GM18519 (cell line): ENCODE measurements at regions not wholly inside any gene's neighbourhood (a gene's known extent, or its start where the extent isn't known, plus 50 kb on each side); places are given as distances from the start of the nearest gene placed in this dataset.

Source experiments
- ATAC-seq: cut with Tn5 transposase; IDR thresholded peaks from one replicate; pipeline ENCODE4 v1.9.1; 2021; ENCODE audit warnings: mild to moderate bottlenecking, moderate library complexity; ENCODE audit not compliant: unreplicated experiment, low FRiP score

DNA sequence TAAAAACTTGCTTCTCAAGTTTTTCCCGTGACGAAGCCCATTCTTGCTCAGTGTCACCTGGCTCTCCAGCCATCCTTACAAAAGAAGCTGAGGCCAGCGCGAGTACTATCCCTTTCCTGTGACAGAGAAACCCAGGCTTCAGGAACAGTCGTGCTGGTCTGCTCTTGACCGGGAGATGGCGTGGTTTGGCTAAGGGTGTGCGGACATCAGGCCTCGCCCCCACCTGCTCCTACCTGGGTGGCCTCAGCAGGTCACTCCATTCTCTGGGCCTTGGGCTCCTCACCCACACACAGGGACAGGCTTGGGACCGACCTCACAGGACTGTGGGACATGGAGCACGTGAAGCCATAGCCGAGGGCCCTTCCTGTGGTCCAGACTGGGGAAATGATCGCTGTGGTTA is 75.2 kb upstream of the CIBAR2 start:
- ATAC-seq: no peak

DNA sequence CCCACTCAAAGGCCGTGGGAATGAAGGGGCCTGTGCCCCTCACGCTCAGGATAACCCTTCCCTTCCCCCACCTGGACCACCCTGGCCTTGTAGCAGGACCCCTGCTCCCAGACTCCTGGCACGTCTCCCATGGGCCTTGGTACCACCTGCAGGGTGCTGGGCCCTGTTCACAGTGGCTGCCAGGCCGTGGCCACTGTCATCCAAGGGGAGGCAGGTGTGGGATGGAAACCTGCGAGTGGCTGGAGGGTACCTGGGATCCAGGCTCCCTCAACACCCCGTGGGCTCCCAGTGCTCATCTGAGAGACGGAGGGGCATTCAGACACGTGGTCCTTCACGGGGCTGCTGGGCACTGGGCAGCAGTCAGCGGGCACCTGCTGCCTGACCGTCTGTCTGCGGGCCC is 75.6 kb upstream of the CIBAR2 start:
- ATAC-seq: no peak

DNA sequence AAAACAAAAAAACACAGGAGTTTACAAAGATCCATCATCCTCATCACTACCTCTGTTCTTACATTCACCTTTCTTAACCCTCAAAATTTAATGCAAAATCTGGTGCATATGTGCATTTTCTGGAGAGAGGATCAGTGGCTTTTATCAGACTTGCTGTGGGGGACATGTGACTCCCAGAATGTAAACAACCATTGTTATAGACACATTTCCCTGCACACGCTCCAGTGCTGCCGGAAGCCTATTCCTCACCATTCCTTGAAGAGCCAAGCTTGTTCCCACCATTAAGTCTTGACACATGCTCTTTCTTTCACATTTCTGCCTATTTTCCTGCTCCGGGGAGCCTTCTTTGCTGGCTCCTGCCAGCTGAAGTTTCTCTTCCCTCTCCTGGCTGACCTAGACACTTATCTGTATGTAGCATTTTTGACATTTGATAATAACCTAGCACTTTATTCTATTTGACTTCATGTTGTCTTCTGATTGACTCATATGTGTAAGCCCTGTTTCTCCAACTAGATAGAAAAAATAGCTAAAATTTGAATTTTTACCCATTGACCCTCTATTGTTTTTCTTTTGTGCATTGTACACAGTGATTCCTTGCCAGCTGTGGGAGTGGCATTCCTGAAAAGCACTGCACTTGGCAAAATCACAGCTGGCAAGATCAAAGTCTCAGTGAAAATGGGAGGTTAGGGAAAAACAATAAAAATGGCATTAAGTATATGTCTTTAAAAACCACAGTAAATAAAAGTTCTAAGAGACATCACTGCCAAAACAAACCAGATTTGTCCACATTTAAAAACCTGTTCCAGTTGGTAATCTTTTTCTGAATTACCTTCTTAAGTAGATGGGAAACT is 76.8 kb upstream of the CIBAR2 start:
- ATAC-seq: no peak

DNA sequence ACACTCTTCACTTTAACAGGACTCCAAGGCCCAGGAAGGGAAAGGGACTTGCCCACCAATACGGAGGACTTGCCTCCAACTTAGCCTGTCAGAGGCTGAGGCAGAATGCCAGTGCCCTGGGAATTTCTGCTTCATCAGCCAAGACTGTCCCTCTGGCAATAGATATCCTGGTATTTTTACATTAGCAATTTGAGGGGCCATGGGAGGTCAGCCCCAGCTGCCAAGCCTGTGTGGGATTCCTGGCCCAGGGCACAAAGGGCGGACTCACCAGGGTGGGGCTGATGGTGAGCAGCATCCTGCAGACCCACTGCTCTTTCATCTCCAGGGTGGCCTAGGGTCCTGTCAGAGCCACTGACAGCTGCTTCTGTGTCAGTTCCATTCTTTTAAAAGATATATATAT is 78.3 kb upstream of the CIBAR2 start:
- no peak for ATAC-seq

DNA sequence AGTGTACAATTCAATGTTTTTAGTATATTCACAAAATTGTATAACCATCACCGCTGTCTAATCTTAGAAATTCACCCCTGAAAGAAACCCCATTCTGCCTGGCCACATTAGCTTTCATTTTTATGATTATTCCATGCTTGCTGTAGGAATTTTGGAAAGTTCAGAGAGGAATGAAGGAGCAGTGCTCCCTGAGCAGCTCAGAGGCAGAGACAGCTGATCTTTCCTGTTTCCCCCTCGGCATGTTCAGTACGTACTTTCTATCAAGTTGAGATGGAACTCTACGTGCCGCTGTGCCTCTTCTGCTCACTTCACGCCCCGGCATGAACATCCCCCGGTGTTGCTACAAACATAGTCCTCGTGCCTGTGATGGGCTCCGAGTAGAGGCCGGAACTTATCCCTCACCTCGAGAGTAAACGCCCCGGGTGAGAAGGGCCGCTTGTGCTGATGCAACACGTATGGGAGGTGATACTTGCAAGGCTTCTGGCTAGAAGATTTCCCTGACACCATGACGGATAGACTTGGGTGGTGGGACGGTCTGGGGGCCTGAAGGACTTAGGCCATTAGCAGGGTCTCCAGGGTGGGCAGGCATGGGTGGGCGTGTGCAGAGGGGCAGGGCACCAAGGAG is 79.2 kb upstream of the CIBAR2 start:
- ATAC-seq: no peak

DNA sequence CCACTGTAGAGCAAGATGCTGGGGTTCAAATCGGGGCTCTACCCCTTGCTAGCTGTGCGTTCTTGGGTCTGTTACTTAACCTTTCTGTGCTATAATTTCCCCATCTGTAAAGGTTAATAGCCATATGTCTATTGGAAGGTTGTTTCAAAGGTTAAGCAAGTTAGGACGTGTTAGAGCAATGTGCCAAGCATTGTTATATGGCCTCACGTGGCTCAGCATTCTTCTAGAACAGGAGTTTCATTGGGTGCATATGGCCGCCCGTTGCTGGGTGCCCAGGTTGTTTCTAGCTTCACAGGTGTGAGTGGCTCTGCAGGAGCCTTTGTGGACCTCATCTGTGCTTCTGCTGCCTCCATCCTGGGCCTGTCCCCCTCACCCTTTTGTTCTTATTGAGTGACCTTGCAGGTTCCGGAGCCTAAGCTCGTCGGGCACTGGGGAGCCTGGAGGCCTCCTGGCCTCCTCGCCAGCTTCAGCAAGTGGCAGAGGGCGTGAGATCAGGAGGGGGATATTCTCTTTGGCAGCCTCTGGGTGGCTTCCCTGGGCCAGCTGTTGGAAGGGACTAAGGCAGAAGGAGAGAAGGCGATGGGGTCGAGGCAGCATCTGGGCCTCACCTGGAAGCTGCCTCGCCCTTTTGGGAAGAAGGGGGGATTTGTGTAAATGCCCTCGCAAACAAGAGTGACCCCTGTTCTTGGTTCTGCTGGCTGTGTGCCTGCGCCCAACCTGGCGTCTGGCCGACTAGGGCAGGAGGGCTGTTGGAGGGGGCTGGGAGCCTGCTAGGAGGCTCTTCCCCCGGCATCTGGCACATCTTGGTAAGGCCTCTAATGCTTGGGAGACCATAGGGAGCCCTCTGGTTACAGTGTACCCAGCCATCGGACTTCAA is 80.2 kb upstream of the CIBAR2 start:
- no peak for ATAC-seq

DNA sequence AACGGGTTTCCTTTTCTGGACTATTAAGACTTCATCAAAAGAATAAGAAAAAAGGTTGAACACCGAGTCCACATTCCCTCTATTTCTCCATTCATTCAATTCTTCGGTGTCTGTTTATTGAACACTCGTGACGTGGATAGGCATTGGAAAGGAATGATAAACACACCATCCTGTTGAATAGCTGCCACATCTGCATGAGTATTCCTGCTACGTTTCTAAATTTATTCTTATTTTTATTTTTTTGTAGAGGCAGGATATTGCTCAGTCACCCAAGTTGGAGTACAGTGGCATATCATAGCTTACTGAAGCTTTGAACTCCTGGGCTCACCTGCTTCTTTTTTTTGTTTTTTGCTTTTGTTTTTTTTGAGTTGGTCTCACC is 80.8 kb upstream of the CIBAR2 start:
- no peak for ATAC-seq

DNA sequence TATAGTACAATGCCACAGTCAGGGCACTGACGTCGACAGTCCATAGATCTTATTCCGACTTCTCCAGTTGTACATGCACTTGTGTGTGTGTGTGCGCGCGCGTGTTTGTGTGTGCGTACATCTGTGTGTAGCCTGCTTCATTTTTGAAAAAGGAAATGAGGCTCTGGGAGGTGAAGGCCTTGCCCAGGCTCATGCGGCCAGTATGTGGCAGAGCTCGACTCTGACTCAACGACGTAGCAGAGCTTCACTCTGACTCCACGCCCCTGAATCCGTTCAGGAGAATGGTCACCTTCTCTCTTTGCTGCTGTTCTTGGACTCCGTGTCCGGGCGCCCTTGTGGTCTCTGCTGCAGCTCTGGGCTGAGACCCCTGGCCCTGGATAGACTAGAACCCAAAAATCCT is 81.6 kb upstream of the CIBAR2 start:
- no peak for ATAC-seq

DNA sequence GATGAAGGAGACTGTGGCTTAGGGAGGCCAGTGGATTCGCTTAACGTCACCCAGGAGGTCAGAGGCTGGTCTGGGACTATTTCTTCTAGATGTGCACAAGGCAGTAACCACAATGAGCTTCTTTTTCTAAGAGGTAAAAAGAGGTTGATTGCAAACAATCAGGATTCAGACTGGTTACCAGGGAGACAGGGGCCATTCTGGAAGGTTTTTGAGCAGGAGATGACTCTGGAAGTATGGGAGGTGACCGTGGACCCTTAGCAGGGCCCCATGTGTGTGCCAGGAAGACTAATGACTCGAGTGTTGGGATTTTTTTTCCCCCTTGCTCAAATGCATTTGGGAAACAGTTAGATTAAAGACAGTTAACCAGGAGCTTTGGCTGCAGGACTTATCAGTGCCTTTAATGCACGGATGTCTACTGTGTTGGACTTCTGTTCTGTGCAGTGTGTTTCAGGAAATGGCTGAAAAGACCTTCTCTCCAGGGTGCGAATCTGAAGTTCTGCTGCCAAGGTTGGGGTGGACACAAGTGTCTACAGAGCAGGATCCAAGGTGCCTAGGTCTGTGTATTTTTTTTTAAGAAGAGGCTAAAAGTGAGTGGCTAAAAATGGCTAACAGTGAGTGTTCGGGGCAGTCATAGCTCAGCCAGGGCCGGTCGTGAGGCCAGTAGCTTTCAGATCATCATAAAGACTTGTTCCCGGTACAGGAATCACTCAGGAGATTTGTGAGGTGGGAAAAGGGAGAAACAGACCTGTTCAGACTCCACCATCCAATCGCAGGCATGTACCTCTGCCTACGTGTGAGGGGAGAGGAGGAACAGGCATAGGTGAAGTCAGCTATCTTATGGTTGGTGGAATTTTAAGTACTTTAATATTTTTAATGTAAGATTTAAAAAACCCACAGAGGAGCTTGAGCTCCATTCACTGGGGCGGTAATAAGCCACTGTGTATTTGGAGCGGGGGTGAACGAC is 82.3 kb upstream of the CIBAR2 start:
- ATAC-seq: no peak

DNA sequence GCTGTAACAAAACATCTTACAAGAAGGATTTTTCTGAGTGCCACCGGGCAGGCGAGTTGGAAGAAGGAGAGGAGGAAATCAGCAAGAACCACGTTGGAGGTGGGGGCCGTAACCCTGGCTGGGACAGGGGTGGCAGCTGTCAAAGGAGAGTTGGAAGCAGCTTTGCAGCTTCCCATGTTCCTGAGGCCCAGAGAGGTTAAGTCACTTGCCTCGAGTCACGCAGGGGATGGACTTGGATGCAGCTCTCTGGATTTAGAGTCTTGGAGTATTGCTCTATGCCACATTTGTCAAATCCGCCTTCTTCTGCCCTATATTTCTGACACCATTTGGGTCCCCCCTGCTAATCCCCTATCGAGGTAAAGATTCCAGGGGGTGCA is 83.0 kb upstream of the CIBAR2 start:
- no peak for ATAC-seq

DNA sequence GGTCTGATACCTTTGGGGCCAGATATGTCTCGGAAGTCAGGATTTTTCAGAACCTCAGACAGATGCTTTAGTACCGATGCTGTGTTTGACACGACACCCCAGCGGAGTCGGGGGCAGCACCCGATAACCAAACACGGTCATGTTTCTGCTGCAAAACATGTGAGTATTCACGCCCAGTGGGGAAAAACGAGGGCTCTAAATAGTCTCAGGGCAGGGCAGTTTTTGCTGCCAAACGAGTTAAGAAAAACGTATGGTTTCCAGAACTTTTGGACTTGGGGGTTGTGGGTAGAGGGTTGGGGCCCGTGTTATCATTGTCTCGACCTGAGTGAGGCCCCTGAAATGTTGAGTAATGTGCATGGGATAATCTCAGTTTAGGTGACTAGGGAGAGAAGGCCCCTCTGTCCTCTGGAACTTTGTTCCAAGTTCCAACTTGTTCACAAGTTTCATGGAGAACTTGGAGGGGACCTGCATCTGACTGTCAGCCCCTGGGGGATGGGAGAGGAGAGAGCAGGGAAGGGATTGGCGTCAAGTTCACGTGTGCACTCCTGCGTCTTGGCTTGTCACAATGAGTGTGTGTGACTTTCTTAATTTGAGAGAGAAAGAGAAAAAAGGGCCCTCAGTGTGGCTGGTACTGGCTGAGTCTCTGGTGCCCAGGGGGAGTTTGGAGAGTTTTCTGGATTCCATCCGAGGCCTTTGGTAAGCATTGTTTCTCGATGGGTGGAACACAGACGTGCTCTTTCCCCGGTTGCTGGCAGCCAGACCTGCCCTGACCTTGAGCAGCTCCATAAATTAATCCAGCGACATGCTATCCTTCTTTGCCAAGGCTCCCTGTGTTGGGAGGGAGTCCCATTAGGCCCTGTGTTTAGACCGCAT is 83.9 kb upstream of the CIBAR2 start:
- no peak for ATAC-seq

DNA sequence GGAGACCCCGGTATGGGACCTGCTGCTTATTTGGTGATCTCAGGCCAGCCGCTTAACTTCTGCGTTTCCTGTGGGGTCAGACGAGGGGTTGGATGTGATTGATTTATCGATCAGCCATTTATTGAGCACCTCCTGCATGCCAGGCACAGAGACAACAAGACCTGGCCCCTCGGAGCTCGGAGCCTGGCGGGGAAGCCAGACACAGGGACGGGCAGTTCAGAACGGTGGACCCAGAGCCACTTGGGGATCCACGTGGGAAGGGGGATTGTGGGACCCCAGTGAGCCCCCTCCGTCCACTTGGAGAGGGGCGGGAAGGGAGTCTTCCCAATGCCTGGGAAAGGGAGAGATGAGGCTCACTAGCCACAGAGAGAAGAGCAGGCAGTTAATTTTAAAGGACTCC is 84.7 kb upstream of the CIBAR2 start:
- no peak for ATAC-seq

DNA sequence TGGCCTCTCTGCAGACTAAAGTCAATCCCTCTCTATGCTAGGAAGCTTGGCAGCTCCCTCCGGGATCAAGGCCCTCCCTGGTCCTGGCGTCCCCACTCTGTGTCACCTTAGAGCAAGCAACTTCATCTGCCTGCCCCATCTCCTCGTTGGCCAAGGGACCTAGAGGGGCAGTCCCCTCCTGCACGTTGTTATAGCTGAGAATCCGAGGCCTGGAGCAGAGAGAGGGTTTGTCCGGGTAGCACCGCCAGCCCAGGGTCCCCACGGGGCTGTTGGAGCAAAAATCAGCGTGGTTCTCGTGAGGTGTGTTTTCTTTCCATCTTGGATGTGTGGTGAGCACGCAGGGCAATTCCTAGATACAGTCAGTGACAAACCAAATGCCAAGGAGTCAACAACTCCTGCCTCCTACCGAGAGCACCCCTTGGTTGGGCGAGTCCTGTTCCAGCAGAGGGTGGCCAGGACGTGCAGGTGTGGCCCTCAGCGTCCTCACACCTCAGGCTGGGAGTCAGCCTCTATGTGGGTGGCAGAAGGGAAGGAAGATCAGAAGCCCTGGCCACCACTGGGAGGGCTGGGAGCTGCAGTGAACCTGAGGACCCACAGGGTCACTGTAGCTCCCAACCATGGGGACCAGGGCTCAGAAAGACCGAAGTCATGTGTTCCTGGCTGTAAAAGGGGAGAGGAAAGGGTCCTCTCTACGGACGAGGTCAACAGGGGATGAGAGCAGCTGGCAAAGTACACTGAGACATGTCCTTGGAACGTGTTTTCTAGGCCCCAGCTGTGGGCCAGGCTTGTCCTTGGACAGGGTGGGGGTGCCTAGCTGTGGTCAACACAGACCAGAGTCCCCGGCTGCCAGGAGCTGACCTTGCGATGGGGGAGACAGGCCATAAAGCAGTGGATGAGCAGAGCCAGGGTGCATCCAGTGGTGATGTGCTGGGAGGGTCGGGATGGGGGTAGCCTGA is 85.6 kb upstream of the CIBAR2 start:
- ATAC-seq: no peak

DNA sequence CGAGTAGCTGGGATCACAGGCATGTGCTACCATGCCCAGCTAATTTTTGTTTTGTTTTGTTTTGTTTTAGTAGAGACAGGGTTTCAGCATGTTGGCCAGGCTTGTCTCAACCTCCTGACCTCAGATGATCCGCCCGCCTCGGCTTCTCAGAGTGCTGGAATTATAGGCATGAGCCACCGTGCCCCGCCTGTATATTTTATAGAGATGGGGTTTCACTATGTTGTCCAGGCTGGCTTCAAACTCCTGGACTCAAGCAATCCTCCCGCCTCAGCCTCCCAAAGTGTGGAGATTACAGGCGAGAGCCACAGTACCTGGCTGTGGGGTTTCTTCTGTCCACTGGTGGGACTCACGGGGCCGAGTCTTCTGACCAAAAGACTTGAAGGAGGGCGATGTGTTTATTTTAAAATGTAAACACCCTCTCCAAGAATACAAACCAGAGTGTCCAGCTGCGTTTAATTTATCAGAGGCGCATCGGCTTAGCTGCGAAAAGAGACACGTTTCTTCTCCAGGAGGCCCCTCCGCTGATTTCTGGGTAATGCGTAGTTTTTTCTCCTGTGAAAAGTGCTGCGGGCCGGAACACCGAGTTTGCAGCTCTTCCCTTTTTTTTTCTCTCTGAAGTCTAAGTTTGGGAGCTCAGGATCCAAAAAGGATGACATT is 86.9 kb upstream of the CIBAR2 start:
- no peak for ATAC-seq

DNA sequence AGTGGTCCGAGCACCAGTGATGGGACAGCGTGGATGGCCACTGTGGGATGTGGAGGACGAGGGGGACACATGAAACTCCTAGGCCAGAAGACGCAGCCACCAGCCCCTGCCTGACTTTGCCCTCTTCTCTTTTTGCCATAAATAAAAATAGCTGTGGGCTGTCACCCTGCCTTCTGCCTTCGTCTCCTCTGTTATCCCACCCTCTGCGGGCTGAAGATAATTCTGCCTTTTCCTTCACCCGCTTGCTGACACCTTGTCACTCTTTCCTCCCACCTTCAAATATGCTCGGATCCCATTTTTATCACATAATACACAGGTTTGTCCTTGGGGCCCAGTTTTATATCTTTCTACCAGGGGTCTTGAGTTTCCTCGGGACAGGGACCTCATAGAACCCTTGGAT is 87.6 kb upstream of the CIBAR2 start:
- ATAC-seq: no peak

DNA sequence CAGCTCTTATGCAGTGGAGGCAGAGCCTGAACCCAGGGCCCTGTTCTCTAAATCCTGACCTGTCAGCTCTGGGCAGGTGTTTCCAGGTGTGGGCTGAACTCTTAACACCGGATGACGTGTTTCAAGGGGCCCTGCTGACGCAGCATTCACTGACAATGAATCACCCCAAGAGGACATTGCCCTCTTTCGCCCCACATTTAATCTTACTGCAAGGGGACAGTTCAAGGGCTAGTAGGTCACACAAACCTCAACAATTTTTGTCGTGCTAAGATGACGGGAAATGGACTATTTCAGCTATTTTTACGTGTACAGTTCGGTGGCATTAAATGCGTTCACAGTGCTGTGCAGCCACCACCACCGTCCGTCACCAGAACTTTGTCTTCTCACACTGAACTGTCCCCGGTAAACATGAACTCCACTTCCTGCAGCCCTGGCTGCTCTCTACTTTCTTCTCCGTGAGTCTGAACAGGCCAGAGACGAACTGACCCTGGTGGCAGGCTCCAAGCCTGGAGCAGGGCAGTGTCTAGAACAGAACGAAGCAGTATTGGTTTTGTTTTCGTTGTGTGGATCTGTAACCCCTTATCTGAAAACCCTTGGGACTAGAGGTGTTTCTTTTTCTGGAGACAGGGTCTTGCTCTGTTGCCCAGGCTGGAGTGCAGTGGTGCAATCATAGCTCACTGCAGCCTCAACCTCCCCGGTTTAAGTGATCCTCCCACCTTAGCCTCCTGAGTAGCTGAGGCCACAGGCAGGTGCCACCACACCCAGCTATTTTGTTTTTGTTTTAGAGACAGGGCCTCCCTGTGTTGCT is 88.4 kb upstream of the CIBAR2 start:
- ATAC-seq: no peak

DNA sequence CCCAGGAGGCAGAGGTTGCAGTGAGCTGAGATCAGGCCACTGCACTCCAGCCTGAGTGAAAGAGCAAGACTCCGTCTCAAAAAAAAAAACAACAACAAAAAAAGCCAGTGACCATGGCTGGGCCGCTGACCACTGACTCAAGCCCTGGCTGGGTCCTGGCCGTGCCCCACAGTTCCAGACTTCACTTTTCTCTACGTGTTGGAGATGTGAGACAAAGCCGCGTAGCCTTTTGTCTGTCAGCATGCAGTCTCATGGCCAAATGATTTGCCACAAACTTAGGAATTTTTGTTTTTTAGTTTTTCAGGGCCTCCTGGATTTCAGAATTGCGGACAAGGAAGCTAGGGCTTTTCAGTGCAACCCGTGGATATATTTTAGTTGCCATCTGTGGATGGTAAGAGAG is 89.3 kb upstream of the CIBAR2 start:
- no peak for ATAC-seq
